Stromal cell of bone marrow (primary cell): ENCODE measurements at regions not wholly inside any gene's neighbourhood (a gene's known extent, or its start where the extent isn't known, plus 50 kb on each side); places are given as distances from the start of the nearest gene placed in this dataset.
"Not testable (repeated sequence)": the region's sequence is repeated elsewhere in the genome, so short reads cannot be mapped to it uniquely, and the experiment has no call there.

Experiments used
- DNase-seq: peaks from one replicate; pipeline ENCODE4 v3.0.0-alpha.2; 2012; ENCODE audit warnings: low read depth

GRCh38 chr5:163885117-163885516, 379.7 kb downstream of the MAT2B start:
- no peak for DNase-seq

GRCh38 chr5:163887854-163888253, 382.4 kb downstream of the MAT2B start:
- DNase-seq = no peak

- DNase-seq = no peak
Measured at GRCh38 chr5:163888366-163888765, 382.9 kb downstream of the MAT2B start.

- peak; percentile 83 for DNase-seq
Measured at GRCh38 chr5:163889369-163889768, 383.9 kb downstream of the MAT2B start.

GRCh38 chr5:163890261-163890660, 384.8 kb downstream of the MAT2B start:
- no peak for DNase-seq

GRCh38 chr5:163893281-163893680, 387.9 kb downstream of the MAT2B start:
- peak; percentile 87 for DNase-seq

GRCh38 chr5:163894645-163895044, 389.2 kb downstream of the MAT2B start:
- DNase-seq = peak; percentile 62

- no peak for DNase-seq
Measured at GRCh38 chr5:163898873-163899272, 393.5 kb downstream of the MAT2B start.

GRCh38 chr5:163907783-163908182, 402.4 kb downstream of the MAT2B start:
- DNase-seq = not testable (repeated sequence)

- no peak for DNase-seq
Measured at GRCh38 chr5:163908253-163908652, 402.8 kb downstream of the MAT2B start.

GRCh38 chr5:163910226-163910625, 404.8 kb downstream of the MAT2B start:
- no peak for DNase-seq

GRCh38 chr5:163912046-163912445, 406.6 kb downstream of the MAT2B start:
- no peak for DNase-seq

GRCh38 chr5:163913548-163913947, 408.1 kb downstream of the MAT2B start:
- DNase-seq = peak; percentile 32

GRCh38 chr5:163914910-163915309, 409.5 kb downstream of the MAT2B start:
- no peak for DNase-seq

GRCh38 chr5:163915481-163915961, 410.1 kb downstream of the MAT2B start:
- DNase-seq = no peak

- no peak for DNase-seq
Measured at GRCh38 chr5:163916376-163916775, 411.0 kb downstream of the MAT2B start.

GRCh38 chr5:163916861-163917260, 411.4 kb downstream of the MAT2B start:
- DNase-seq = no peak

GRCh38 chr5:163917747-163918146, 412.3 kb downstream of the MAT2B start:
- DNase-seq = no peak

- not testable (repeated sequence) for DNase-seq
Measured at GRCh38 chr5:163934990-163935389, 429.6 kb downstream of the MAT2B start.

- DNase-seq = no peak
Measured at GRCh38 chr5:163938595-163938994, 433.2 kb downstream of the MAT2B start.

- no peak for DNase-seq
Measured at GRCh38 chr5:163941079-163941478, 435.7 kb downstream of the MAT2B start.

- peak; percentile 4 for DNase-seq
Measured at GRCh38 chr5:163943546-163943945, 438.1 kb downstream of the MAT2B start.

GRCh38 chr5:163944738-163945137, 439.3 kb downstream of the MAT2B start:
- no peak for DNase-seq

GRCh38 chr5:163947848-163948666, 442.6 kb downstream of the MAT2B start:
- no peak for DNase-seq
